HG02885 (cell line): ENCODE measurements at regions not wholly inside any gene's neighbourhood (a gene's known extent, or its start where the extent isn't known, plus 50 kb on each side); places are given as distances from the start of the nearest gene placed in this dataset.

Experiments used
- ATAC-seq: cut with Tn5 transposase; IDR thresholded peaks from one replicate; pipeline ENCODE4 v1.9.1; 2021; ENCODE audit warnings: mild to moderate bottlenecking; ENCODE audit not compliant: unreplicated experiment, poor library complexity

GRCh38 chr10:131618587-131619267 lies 282.1 kb upstream of the PPP2R2D start:
- ATAC-seq: no peak

- no peak for ATAC-seq
These were observed 280.5 kb upstream of the PPP2R2D start for GRCh38 chr10:131620314-131620713.

- ATAC-seq: no peak
These were observed 279.9 kb upstream of the PPP2R2D start for GRCh38 chr10:131620904-131621303.

GRCh38 chr10:131621784-131622624 lies 278.8 kb upstream of the PPP2R2D start:
- no peak for ATAC-seq

- no peak for ATAC-seq
These were observed 275.8 kb upstream of the PPP2R2D start for GRCh38 chr10:131625041-131625440.

DNA sequence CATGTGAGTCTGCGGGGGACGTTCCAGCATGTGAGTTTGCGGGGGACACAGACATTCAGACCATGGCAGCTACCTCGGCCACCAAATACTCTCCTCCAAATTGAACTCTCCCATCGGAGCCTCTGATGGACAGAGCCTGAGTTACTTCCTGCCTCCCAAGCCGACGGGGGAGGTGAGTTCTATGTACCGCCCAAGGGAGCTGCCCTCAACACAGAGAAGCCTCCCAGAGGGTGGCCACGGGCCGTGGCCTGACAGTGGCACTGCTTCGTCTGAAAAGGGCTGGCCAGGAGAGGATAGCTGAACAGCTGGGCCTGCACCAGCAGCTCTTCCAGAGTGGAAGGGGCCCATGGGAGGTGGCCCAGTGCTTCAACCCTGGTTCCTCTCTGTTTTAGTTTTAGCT lies 274.5 kb upstream of the PPP2R2D start:
- ATAC-seq: no peak

- no peak for ATAC-seq
These were observed 271.6 kb upstream of the PPP2R2D start for GRCh38 chr10:131629026-131629770.

- no peak for ATAC-seq
These were observed 270.0 kb upstream of the PPP2R2D start for GRCh38 chr10:131630772-131631258.

DNA sequence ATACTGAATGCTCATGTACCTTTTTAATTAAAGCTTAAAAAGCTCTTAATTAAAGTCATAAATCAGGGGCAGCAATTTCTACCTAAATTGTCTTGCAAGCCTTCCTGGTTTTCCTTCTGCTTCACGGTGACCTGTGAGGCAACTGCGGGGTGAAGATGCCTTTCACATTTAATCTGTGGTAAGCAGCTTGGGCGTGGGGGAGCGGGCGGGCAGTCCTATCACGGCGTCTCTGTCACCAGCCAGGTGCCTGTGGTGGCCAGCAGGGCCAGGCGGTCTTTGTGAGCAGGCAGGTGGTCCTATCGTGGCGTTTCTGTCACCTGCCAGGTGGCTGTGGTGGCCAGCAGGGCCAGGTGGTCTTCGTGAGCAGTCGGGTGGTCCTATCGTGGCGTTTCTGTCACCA lies 269.2 kb upstream of the PPP2R2D start:
- no peak for ATAC-seq

GRCh38 chr10:131635564-131636015 lies 265.2 kb upstream of the PPP2R2D start:
- ATAC-seq: no peak

GRCh38 chr10:131636116-131636515 lies 264.7 kb upstream of the PPP2R2D start:
- ATAC-seq: no peak

DNA sequence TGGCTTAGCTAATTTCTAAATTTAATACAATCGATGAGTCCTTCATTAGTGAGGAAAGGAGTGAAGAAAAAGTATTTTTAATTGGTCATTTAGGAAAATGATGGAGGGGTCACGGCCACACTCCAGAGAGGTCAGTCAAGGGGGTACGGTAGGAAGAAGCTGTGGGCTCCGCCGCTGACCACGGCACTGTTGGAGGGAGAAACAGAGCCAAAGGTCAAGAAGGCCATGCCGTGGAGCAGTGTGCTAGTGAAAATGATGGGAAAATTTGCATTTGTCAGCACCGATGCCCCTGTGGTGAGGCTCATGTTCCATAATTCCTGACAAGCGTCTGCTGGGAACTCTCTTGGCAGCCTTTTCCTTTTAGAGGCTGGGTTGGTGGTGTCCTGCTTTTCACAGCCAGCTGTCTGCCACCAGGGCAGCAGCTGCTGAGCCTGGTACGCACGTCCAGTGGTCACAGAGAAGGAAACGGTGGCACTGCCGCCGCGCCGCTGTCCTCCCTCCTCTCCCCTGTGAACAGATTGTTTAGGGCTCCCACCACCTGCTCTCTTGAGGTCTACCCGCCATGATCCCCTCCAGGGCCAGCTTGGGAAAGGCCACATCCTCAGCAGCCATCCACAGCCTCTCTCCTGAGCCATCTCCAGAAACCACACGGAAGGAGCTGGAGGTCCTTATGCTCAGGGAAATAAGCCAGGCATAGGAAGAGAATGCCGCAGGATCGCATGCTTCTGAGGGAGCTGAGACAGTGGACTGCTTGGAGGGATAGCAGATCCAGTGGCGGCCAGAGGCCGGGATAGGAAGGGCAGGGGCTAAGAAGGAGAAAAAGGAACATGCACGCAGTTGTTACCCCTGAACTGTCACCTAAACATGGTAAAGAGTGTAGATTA lies 263.7 kb upstream of the PPP2R2D start:
- no peak for ATAC-seq

DNA sequence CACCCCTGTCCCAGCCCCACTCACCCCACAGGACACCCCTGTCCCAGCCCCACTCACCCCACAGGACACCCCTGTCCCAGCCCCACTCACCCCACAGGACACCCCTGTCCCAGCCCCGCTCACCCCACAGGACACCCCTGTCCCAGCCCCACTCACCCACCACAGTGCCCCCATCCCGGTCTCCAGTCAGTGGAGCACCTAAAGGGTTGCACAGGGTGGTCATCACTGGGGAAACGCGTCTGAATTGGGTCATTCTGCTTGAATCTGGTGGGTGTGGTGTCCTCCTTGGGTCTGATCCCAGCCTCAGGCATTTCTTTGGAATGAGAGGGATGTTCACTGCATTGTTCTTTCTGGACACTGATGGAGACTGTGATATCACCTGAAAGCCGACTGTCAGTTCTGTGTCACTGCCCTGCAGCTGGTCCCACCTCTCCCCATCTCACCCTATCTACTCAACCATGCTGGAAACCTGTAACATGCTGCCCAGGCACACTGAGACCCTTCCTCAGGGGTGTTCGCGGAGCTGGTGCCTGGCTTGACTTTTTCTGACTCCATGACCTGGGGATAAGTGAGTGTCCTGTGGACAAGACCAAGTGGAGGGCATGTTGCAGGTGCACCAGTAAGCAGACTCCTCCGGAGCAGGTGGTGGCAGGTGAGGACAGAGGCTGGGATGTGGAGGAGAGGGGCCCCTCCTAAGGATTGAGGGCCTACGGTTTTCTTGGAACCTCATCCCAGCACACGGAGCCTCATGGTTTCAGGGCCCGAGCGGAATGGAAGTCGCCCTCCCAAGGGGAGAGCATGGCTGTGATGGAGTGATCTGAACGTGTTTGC lies 262.5 kb upstream of the PPP2R2D start:
- ATAC-seq: no peak

GRCh38 chr10:131638880-131639278 lies 261.9 kb upstream of the PPP2R2D start:
- ATAC-seq: no peak

GRCh38 chr10:131640045-131640644 lies 260.7 kb upstream of the PPP2R2D start:
- ATAC-seq: no peak

GRCh38 chr10:131641231-131641630 lies 259.6 kb upstream of the PPP2R2D start:
- ATAC-seq: peak; percentile 98

DNA sequence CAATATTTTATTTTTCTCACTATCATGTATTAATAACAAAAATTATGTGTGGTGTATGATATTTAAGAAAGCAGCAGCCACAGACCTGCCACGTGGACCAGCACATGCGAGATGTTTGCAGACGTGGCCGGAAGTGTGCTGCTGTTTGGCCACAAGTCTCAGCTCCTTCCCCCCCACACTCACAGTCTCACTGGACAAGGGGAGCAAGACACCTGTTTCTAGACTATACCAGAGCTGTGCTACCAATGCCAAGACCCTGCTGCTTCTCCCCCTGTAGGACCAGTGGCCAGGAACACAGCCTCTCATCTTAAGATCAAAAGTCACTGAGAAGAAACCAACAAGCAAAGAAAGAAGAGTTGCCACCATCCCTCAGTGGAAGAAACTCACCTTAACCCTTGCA lies 258.9 kb upstream of the PPP2R2D start:
- no peak for ATAC-seq

- no peak for ATAC-seq
These were observed 257.8 kb upstream of the PPP2R2D start for GRCh38 chr10:131642966-131643365.

GRCh38 chr10:131644289-131644688 lies 256.5 kb upstream of the PPP2R2D start:
- no peak for ATAC-seq
